ENCODE measurements at regions not wholly inside any gene's neighbourhood (a gene's known extent, or its start where the extent isn't known, plus 50 kb on each side); places are given as distances from the start of the nearest gene placed in this dataset.
"Not testable (repeated sequence)": the region's sequence is repeated elsewhere in the genome, so short reads cannot be mapped to it uniquely, and the experiment has no call there.

- DNase-seq: no peak
Measured at GRCh38 chr3:184479426-184480126, 82.0 kb upstream of the EPHB3 start.

- no peak for DNase-seq
Measured at GRCh38 chr3:184480831-184481230, 80.8 kb upstream of the EPHB3 start.

- no peak for DNase-seq
Measured at GRCh38 chr3:184481984-184482671, 79.5 kb upstream of the EPHB3 start.

- no peak for DNase-seq
Measured at GRCh38 chr3:184485241-184485640, 76.3 kb upstream of the EPHB3 start.

- no peak for DNase-seq
Measured at GRCh38 chr3:184485906-184486305, 75.7 kb upstream of the EPHB3 start.

- DNase-seq: no peak
Measured at GRCh38 chr3:184486614-184487013, 75.0 kb upstream of the EPHB3 start.

- no peak for DNase-seq
Measured at GRCh38 chr3:184488577-184488976, 73.0 kb upstream of the EPHB3 start.

- DNase-seq: no peak
Measured at GRCh38 chr3:184489268-184489841, 72.2 kb upstream of the EPHB3 start.

GRCh38 chr3:184491011-184491576 lies 70.5 kb upstream of the EPHB3 start:
- no peak for DNase-seq

GRCh38 chr3:184491867-184492615 lies 69.5 kb upstream of the EPHB3 start:
- DNase-seq: no peak

- DNase-seq: no peak
Measured at GRCh38 chr3:184496933-184497332, 64.7 kb upstream of the EPHB3 start.

GRCh38 chr3:184497804-184498203 lies 63.8 kb upstream of the EPHB3 start:
- DNase-seq: no peak

- DNase-seq: no peak
Measured at GRCh38 chr3:184498986-184499606, 62.5 kb upstream of the EPHB3 start.

- no peak for DNase-seq
Measured at GRCh38 chr3:184500344-184500923, 61.2 kb upstream of the EPHB3 start.

- no peak for DNase-seq
Measured at GRCh38 chr3:184502123-184502667, 59.4 kb upstream of the EPHB3 start.

GRCh38 chr3:184502841-184503240 lies 58.7 kb upstream of the EPHB3 start:
- DNase-seq: not testable (repeated sequence)

GRCh38 chr3:184503647-184504046 lies 57.9 kb upstream of the EPHB3 start:
- no peak for DNase-seq

GRCh38 chr3:184505076-184505878 lies 56.3 kb upstream of the EPHB3 start:
- peak; percentile 68 for DNase-seq

- no peak for DNase-seq
Measured at GRCh38 chr3:184506561-184506991, 55.0 kb upstream of the EPHB3 start.

GRCh38 chr3:184508938-184509337 lies 52.6 kb upstream of the EPHB3 start:
- DNase-seq: no peak

- no peak for DNase-seq
Measured at GRCh38 chr3:184511741-184512140, 49.8 kb upstream of the EPHB3 start.

Measured in right forelimb (tissue), 1 donor.